ENCODE measurements at regions not wholly inside any gene's neighbourhood (a gene's known extent, or its start where the extent isn't known, plus 50 kb on each side); places are given as distances from the start of the nearest gene placed in this dataset.
A peak's percentile ranks its signal among the peaks of the same experiment; 100 is the strongest.

DNA sequence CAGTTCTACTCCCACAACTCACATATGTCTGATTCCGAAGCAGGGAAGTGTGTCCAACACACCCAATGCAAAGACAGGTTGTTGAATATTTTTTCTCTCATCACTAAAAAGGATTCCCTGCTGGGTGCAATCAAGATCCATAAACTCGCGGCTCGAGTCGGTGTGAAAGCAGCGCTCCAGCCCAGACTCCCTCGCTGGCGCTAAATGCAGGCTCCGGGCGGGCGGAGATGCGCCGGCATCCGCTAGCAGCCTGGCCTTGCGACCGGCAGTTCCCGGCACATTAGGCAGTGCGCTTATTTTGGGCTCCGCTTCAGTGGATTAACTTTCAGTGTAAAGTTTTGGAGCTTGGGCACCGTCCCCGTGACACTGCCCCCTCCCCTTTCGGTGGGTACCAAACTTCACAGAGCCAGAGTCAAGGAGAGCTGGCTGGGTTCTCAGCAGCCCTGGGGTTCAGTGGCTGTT lies 87.7 kb upstream of the POU3F1 start:
- Histone ChIP-seq H3K9me2 (replicated peaks; ENCODE audit: control insufficient read depth, low read length) (no peaks in the 10 kb centered on the region), H3K9me3 (ENCODE audit: control insufficient read depth, insufficient read depth, low read length) (no peaks in the 10 kb centered on the region), H3K4me3 (ENCODE audit: low read length) (no peak overlapping the region), H3K27me3 (ENCODE audit: control insufficient read depth, low read length) (peaks cover 50% of the 10 kb centered on the region), H4K20me1 (ENCODE audit: control insufficient read depth, insufficient read depth, low read depth, low read length) (no peaks in the 10 kb centered on the region; the same call in 1 of the 2 replicates), H3K79me2 (ENCODE audit: control insufficient read depth, low read length) (no peaks in the 10 kb centered on the region), H3K27ac (ENCODE audit: low read depth, low read length) (no peak overlapping the region), H3K36me3 (ENCODE audit: control insufficient read depth, low read length) (no peaks in the 10 kb centered on the region), H3K4me1 (ENCODE audit: control insufficient read depth, low read length) (peaks cover 23% of the 10 kb centered on the region), H3F3A (ENCODE audit: control insufficient read depth, insufficient read depth) (no peaks in the 10 kb centered on the region), H3K4me2 (ENCODE audit: low read length) (no peak overlapping the region)
- 0 out of 2 replicates have a peak, but pooled peaks have one; percentile 50 for TF ChIP-seq EZH2phosphoT487 (IDR thresholded peaks at IDR 0.05; ENCODE audit: borderline replicate concordance, low read length)
- no peak for TF ChIP-seq CTCF (IDR thresholded peaks at IDR 0.05; ENCODE audit: low read depth, low read length, poor library complexity, severe bottlenecking)

DNA sequence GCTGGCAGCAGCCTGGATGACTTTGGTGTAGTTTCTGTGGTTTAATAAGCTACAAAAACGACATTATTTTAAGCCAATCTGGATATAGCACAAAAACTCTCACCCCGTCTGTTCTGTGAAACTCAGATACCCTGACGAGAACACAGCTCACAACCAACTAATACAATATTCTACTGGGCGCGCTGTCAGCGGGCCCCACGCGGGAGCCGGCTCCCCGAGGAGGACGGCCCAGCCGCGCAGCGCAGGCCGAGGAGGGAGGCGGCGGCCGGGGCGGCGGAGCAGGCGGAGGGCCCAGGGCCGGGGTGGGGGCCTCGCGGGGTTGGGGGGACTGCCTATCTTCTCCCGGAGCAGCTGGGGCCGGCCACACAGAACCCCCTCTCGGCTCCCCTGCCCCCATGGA lies 87.2 kb upstream of the POU3F1 start:
- Histone ChIP-seq H3K4me3 (ENCODE audit: low read length) (no peak overlapping the region), H3K27ac (ENCODE audit: low read depth, low read length) (no peak overlapping the region), H3K9me2 (replicated peaks; ENCODE audit: control insufficient read depth, low read length) (no peaks in the 10 kb centered on the region), H4K20me1 (ENCODE audit: control insufficient read depth, insufficient read depth, low read depth, low read length) (no peaks in the 10 kb centered on the region; the same call in 1 of the 2 replicates), H3F3A (ENCODE audit: control insufficient read depth, insufficient read depth) (no peaks in the 10 kb centered on the region), H3K36me3 (ENCODE audit: control insufficient read depth, low read length) (no peaks in the 10 kb centered on the region), H3K27me3 (ENCODE audit: control insufficient read depth, low read length) (peaks cover 49% of the 10 kb centered on the region), H3K79me2 (ENCODE audit: control insufficient read depth, low read length) (no peaks in the 10 kb centered on the region), H3K4me1 (ENCODE audit: control insufficient read depth, low read length) (peaks cover 20% of the 10 kb centered on the region), H3K4me2 (ENCODE audit: low read length) (no peak overlapping the region), H3K9me3 (ENCODE audit: control insufficient read depth, insufficient read depth, low read length) (no peaks in the 10 kb centered on the region)
- TF ChIP-seq CTCF (IDR thresholded peaks at IDR 0.05; ENCODE audit: low read depth, low read length, poor library complexity, severe bottlenecking) (no peak), EZH2phosphoT487 (IDR thresholded peaks at IDR 0.05; ENCODE audit: borderline replicate concordance, low read length) (no peak)

DNA sequence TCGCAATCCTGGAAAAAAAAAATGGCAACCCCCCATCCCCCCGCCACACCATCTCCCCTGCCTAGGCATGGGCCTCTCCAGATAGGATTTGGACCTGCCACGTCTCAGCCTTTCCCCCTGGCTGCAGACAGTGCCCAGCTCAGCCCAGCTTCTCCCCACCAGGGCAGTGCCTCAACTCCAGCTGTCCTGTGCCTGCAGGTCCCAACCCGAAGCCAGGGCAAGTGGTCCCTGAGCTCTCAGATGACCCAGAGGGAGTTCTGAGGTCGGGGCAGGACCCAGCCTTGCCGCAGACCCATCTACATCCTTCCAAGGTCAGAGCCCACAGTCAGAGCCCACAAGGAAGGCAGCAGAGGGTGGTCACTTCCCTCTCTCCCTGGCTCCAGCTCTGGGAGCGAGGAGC lies 86.7 kb upstream of the POU3F1 start:
- no peaks in the 10 kb centered on the region for H3K79me2 ChIP-seq (ENCODE audit: control insufficient read depth, low read length)
- H3K27ac ChIP-seq (ENCODE audit: low read depth, low read length) = no peak overlapping the region
- H4K20me1 ChIP-seq (ENCODE audit: control insufficient read depth, insufficient read depth, low read depth, low read length) = no peaks in the 10 kb centered on the region; the same call in 1 of the 2 replicates
- no peaks in the 10 kb centered on the region for H3K9me3 ChIP-seq (ENCODE audit: control insufficient read depth, insufficient read depth, low read length)
- no peak overlapping the region for H3K4me2 ChIP-seq (ENCODE audit: low read length)
- H3K9me2 ChIP-seq (replicated peaks; ENCODE audit: control insufficient read depth, low read length) = no peaks in the 10 kb centered on the region
- TF ChIP-seq EZH2phosphoT487 (IDR thresholded peaks at IDR 0.05; ENCODE audit: borderline replicate concordance, low read length) (no peak), CTCF (IDR thresholded peaks at IDR 0.05; ENCODE audit: low read depth, low read length, poor library complexity, severe bottlenecking) (no peak)
- H3K4me3 ChIP-seq (ENCODE audit: low read length) = no peak overlapping the region
- H3F3A ChIP-seq (ENCODE audit: control insufficient read depth, insufficient read depth) = no peaks in the 10 kb centered on the region
- peaks cover 47% of the 10 kb centered on the region for H3K27me3 ChIP-seq (ENCODE audit: control insufficient read depth, low read length)
- H3K36me3 ChIP-seq (ENCODE audit: control insufficient read depth, low read length) = no peaks in the 10 kb centered on the region
- H3K4me1 ChIP-seq (ENCODE audit: control insufficient read depth, low read length) = peaks cover 15% of the 10 kb centered on the region

Data from DOHH2 (cell line).